HG03354 (cell line): ENCODE measurements at regions not wholly inside any gene's neighbourhood (a gene's known extent, or its start where the extent isn't known, plus 50 kb on each side); places are given as distances from the start of the nearest gene placed in this dataset.

Experiments
- ATAC-seq: cut with Tn5 transposase; IDR thresholded peaks from one replicate; pipeline ENCODE4 v1.9.1; 2021; ENCODE audit warnings: mild to moderate bottlenecking; ENCODE audit not compliant: unreplicated experiment, poor library complexity, severe bottlenecking

GRCh38 chr20:60233018-60233630, 274.9 kb downstream of the CDH26 start:
- ATAC-seq: no peak

GRCh38 chr20:60236613-60237012, 278.4 kb downstream of the CDH26 start:
- ATAC-seq: no peak

- no peak for ATAC-seq
Measured at GRCh38 chr20:60237981-60238380, 279.8 kb downstream of the CDH26 start.

GRCh38 chr20:60238992-60239660, 280.9 kb downstream of the CDH26 start:
- ATAC-seq: no peak

- no peak for ATAC-seq
Measured at GRCh38 chr20:60239956-60240355, 281.7 kb downstream of the CDH26 start.

GRCh38 chr20:60240415-60240814, 282.2 kb downstream of the CDH26 start:
- ATAC-seq: no peak

- no peak for ATAC-seq
Measured at GRCh38 chr20:60240986-60241385, 282.8 kb downstream of the CDH26 start.

- ATAC-seq: no peak
Measured at GRCh38 chr20:60242836-60243505, 284.7 kb downstream of the CDH26 start.

GRCh38 chr20:60244373-60245146, 286.3 kb downstream of the CDH26 start:
- no peak for ATAC-seq

GRCh38 chr20:60246751-60247150, 288.5 kb downstream of the CDH26 start:
- ATAC-seq: no peak

- no peak for ATAC-seq
Measured at GRCh38 chr20:60249436-60249835, 291.2 kb downstream of the CDH26 start.

- no peak for ATAC-seq
Measured at GRCh38 chr20:60250251-60250650, 292.0 kb downstream of the CDH26 start.

- no peak for ATAC-seq
Measured at GRCh38 chr20:60252866-60253265, 294.6 kb downstream of the CDH26 start.

- no peak for ATAC-seq
Measured at GRCh38 chr20:60253471-60253870, 295.2 kb downstream of the CDH26 start.

GRCh38 chr20:60254901-60255411, 296.7 kb downstream of the CDH26 start:
- ATAC-seq: no peak

- no peak for ATAC-seq
Measured at GRCh38 chr20:60255415-60255814, 297.2 kb downstream of the CDH26 start.

- ATAC-seq: no peak
Measured at GRCh38 chr20:60255866-60256265, 297.6 kb downstream of the CDH26 start.

- ATAC-seq: no peak
Measured at GRCh38 chr20:60256811-60257210, 298.6 kb downstream of the CDH26 start.

GRCh38 chr20:60257671-60258070, 299.4 kb downstream of the CDH26 start:
- ATAC-seq: no peak

- ATAC-seq: no peak
Measured at GRCh38 chr20:60258255-60258863, 300.1 kb downstream of the CDH26 start.
